HG03196 (cell line): ENCODE measurements at regions not wholly inside any gene's neighbourhood (a gene's known extent, or its start where the extent isn't known, plus 50 kb on each side); places are given as distances from the start of the nearest gene placed in this dataset.

Experiments used
- ATAC-seq: cut with Tn5 transposase; IDR thresholded peaks from one replicate; pipeline ENCODE4 v1.9.1; 2021; ENCODE audit not compliant: unreplicated experiment

DNA sequence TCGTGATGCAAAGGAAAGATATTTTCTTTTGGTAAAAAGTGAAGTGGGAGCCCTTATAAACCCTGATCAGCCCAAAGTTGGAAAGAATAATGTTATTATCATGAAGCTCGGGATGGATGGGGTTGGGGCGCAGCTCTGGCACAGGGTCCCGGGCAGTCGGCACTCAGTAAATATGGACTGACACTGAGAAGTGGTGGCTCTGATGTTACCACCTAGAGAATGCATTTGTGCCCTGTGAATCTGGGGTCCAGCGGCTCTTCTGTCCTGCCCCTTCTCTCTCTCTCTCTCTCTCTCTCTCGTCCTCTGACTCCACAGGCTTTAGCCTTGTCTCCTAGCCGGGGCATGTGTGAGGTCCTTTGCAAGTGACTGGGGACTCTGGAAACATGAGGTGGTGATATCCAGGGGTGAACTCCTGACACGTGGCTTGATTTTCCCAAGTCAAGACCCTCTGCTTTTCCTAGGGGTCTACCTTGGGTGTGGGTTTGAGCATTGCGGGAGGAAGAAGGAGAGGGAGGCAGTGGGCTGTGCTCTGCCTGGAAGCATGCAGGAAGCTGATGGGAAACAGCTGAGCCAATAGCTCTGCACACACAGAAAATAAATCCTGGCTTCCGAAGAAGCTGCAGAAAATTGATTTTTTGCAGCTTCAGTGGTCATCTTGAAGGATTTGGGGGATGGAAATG is 162.7 kb downstream of the MACROH2A1 start:
- no peak for ATAC-seq

DNA sequence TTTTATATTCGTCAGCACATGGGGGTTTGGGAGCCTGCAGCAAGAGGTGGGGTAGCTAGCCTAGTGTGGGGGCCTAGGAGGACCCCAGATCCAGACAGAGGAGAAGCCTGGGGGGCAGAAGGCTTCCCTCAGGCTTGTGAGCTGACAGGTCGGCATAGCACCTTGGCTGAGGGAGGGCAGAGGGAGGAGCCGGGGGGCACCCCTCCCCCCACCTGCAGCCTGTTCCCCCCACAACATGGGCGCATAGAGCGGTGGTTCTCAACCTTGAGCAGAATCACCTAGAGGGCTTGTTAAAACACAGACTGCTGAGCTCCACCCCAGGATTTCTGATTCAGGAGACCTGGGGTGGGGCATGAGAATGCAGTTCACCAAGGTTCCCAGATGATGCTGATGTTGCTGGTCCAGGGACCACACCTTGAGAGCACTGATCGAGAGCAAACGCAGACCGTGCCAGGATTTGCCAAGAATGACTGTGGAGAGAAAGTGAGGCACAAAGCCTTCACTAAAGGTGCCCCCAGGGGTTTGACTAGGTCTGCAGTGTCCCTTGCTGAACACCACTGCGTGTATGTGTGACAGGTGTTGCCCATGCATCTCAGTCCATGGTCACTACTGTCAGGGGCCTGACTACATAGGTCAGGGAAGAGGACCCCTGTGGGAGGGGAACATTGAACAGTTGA is 163.3 kb downstream of the MACROH2A1 start:
- no peak for ATAC-seq

DNA sequence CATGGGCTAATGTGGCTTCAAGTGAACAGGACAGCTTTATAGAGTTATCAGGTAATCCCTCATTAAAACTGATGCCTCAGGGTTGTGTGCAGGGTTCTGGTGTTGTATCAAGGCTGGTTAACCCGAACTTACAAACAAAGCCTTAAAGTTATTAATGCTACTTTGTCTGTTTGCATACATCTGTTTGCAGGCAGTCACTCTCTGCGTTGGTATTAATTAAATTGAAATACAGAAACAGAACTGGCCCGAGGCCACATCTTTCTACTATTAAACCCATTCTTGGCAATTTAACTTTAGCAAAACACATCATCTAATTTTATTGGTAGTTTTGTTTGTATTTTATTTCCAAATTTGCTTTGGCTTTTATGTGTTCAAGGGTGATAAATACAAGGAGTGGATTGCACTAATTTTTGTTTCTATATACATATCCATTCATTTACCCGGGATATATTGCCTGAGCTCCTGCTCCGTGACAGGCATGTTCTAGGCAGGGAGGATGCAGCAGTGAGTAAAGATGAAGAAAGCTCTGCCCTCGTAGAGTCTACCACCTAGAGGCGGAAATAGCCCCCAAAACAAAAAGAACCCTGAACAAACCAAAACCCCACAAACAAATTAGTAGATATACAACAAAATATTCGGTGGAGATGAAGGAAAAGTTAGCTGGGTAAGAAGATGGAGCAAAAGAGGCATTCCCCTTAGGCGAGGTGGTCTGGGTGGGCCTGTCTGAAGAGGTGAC is 164.2 kb downstream of the MACROH2A1 start:
- ATAC-seq, result no peak

DNA sequence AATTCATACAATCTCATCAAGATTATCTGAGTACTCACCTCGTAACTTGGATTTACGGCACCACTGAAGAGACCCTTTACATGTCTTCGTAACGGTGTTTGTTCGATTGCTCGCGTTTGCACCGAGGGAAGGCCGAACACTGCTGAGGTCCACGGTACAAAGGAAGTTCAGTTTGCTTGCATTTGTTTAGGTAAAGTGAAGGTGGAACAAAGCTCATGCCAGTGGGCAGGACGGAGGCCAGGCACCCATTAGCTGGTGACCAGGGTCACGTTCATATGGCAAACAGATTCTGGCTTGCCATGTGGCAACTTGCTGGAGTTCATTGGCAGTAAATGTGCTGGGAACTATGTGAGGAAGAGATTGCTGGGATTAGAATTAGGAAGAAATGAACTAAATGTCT is 164.8 kb downstream of the MACROH2A1 start:
- no peak for ATAC-seq

DNA sequence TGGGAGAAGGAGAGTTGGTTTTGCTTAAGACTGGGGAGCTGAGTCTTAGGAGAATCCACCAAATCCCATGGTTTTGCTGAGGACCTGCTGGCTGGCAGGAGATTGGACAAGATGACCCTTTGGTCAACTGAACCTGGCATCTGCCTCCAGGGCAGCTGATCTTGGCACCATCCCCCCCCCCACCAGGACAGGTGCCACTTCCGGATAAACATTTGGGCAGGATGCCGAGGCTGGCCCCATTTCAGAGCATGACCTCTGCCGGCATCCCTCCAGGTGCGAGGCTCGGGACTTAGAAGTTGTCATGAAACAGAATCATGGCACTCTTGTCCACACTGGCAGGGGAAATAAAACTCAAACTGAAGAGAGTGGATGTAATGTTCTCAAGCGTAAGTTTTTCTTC is 165.6 kb downstream of the MACROH2A1 start:
- ATAC-seq, result no peak

DNA sequence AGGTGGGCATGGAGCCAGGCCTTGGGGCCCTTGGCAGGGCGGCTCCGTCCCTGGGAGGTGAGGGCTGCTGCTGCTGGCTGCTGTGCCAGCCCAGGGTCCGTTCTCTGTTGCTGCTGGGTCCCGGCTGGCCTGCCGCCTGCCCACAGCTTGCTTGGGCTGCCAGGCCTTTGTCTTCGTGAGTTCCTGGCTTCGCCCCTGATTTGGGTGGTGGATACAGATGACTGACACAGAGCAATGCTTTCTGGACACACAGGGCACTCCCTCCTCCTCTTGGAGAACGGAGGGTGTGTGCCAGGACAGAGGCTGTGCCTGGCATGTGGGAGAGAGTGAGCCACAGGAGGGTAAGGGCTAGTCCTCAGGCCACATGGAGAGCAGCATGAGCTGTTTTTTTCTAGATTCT is 166.1 kb downstream of the MACROH2A1 start:
- ATAC-seq, result no peak

DNA sequence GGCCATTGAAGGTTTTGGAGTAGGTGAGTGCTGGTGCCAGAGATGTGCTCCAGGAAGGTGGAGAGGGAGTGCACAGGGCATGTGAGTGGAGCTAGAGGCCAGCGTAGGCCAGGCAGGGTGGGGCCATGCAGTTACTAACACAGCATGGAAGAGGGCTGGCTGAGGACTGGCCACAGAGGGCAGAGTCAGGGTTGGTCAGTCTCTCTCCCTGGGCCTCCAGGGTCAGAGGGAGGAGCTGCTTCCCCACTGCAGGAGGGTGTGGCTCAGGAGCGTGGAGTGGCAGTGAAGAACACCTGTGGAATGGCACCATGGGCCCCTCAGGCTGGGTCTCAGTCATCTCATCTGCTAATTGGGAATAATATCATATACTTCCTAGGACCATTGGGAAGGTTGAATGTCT is 167.7 kb downstream of the MACROH2A1 start:
- no peak for ATAC-seq

DNA sequence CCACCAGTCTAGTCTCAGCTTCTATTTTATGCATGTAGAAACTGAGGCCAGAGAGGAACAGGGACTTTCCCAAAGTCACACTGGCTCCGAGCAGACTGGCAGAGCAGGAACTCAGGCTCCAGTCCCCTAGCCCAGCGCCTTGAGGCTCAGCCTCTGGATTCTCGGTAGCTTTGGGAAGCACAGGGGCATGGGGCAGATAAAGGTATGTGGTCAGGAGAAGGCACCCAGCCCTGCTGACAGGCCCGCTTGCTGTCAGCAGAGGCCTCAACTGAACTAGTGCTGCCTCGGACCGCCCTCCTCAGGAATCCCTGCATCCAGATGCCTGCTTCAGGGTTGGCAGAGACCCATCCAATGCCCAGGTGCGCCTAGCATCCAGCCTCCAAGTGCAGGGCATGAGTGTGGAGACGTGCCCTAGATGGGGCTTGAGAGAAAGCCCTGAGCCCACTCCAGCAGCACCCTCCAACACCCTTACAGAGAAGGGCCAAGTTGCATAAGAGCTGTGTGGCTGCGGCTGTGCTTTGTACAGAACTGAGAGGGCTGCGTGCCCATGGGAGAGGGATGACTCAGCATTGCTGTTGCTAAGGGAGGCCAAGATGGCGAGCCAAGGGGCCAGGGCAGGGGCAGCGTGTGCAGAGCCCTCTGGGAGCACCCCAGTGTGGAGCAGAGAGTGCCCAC is 168.6 kb downstream of the MACROH2A1 start:
- ATAC-seq, result no peak

DNA sequence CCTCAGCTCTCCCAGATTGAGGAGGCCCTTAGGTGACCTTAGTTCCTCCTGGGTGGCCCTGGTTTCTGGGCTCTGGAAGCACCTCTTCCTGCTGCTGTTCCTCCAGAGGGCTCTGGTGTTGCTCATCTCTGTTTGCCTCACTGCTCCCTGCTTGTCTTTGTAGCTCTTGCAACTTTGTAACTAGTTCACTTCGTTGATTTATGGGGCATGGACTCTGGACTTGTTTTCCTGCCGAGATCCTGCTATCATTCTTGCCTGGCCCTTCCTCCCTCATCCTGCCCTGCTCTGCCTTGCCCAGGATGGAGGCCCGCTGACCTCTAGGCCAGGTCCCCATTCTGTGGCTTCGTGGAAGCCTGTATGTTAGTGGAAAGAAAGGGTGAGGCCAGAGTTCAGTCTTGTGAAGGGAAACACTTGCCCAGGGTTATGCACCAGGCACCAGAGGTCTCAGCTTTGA is 169.3 kb downstream of the MACROH2A1 start:
- ATAC-seq, result no peak

DNA sequence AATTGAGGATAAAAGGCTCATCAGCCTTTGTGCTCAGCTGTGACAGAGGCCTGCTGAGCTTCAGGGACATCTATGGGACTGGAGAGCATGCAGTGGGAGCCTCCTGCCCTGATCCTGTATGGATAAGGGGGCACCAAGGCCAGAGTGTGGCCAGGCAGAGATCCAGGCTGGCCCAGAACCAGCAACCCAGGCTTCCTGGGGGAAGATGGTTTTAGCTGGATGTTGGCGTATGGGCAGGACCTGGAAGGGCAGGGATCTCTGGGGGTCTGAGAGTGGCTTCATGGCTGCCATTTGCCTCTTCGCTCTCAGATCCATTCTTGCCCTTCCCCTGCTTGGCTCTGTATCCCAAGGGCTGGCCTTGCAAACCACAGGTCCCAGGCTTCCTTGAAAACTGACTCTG is 169.9 kb downstream of the MACROH2A1 start:
- no peak for ATAC-seq

DNA sequence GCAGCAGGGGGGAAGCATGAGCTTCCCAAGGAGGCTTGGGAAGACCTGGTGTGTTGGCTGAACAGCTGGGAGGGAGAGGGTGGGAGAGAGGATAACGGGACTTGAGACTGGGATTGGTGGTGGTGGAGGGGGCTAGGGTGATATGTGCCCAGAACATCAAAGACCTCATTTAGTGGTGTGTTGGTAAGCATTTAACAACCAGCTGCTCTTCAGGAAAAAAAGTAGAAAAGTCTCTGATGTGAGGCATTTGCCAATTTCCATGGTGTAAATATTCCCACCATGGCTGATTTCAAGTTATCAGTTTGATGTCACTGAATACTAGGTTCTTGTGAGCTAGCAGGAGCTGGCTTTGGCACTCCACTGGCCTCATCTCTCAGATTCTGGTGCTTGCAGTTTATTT is 170.8 kb downstream of the MACROH2A1 start:
- ATAC-seq, result no peak

DNA sequence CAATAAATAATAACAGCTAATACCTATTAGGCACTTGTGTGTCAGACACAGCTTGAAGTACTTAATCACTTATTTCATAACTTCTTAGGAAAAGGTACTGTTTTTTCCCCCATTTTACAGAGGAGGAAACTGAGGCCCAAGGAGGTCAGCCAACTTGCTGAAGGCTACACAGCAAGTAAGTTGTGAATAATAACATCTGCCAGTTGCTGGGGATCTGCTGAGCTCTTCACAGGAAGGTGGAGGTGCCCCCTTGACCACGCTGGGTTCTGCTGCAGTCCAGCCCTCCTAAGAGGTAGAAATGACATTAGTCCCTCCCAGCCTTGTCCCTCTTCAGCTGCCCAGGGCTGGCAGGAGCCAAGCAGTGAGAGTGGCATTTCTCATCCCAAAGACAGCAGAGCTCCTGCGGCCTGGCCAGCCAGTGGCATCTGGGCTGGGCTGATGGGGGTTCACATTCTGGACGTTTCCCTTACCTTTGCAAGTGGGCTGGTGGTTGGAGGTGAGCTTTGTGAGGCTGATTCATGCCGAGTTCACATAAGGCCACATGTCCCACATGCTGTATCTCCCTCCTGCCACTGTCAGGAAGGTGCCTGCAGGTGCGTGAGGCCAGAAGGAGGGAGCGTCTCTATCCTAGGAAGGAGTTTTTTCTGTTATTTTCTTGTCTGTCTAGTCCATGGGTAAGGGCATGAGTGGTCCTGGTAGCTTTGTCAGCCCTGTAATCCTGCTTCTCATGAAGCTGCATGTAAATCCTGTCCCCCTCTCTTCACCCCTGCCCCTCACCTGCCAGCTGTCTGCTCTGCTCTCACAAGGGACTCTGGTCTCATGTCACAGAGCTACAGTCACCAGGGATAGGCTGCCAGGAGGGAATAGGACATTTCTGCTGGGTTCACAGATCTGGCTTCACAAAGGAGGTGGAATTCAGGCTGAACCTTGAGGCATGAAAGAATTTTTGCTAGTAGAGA is 171.7 kb downstream of the MACROH2A1 start:
- ATAC-seq, result no peak

DNA sequence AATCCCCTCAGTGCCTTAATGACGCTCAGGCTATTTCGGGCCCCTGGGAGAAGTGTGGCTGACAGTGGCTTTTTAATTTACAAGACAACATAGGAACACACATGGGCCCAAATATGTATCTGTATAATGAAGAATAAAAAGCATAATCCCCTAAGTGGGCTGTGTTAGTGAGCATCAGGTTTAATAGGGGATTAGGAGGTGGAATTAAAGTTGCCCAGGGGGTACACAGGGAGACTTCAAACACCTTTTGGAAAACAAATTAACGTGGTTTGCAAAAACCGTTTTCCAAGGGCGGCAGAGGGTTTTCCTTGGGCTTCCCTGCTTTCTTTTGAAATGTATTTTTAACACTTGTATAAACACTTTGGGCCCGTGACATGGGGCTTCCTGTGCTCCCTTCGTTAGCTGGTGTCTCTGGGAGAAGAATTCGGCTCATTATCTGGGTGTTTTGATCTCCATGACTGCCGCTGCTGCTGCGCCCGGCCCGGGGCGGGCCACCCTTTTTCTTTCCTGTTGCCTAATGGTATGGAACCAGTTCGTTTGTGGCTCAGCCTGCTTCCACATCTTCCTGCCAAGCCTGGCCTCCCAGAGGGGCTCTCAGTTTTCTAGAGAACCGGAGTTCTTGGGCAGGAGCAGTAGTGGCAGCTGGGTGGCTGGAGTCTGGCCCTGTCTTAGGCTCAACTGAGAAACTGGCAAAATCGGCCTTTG is 173.0 kb downstream of the MACROH2A1 start:
- no peak for ATAC-seq

DNA sequence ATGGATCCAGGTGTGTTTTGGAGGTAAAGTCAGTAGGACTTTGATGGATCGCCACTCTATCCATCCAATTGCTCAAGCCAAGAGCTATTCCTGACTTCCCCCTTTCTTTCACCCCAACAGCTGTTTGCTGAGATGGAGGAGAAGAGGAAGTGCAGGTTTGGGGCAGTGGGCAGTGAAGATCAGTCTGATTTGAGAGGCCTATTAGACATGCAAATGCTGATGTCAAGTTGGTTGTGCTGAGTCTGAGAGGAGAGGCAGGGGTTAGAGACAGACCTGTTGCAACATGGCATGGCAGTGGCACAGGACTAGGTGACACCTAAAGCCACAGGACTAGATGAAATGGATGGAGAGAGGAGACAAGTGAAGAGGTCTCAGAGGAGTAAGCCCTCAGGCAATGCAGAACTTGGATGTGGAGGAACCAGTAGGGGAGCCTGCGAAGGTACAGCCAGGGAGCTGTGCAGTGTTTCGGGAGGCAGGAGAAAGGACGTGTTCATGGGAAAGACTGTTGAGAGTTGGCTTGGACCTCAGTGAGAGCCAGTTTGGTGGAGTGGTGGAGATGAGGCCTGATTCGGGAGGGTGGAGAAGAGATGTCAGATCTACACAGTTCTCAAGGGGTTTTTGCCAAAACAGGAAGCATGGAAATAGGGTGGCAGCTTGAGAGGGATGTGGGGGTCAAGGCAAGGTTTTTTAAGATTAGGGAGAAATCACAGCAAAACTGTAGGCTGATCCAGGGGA is 175.0 kb downstream of the MACROH2A1 start:
- no peak for ATAC-seq

DNA sequence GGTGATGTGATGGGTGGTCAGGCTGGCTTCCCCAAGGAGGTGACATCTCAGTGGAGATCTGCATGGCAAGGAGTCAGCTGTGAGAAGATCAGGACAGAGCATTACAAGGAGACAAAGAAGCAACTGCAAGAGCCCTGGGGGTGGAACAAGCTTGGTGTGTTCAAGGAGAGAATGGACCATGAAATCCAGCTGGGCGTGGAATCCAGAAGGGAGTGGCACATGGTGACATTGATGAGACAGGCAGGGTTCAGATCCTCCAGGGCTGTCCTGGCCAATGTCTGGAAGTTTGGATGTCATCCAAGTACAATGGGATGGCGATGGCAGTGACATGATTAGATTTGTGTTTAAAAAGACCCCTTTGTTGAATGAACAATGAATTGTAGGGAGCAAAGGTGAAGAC is 175.6 kb downstream of the MACROH2A1 start:
- no peak for ATAC-seq

DNA sequence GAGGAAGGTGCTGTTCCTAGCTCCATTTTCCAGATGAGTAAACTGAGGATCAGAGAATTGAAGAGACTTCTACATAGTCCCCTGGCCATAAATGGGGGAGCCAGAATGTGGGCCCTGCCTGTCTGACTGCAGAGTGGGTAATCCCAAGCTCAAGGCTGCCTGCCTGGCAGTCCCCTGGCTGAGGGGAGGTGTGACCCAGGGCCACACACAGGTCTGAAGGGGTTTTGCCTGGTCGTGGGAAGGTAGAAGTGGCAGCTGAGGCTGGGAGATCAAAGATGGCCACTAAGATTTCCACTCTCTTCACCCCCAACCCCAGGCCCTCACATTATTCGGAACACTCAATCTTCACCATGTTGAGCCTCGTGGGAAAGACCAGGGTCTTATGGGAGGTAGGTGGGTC is 176.3 kb downstream of the MACROH2A1 start:
- ATAC-seq, result no peak

DNA sequence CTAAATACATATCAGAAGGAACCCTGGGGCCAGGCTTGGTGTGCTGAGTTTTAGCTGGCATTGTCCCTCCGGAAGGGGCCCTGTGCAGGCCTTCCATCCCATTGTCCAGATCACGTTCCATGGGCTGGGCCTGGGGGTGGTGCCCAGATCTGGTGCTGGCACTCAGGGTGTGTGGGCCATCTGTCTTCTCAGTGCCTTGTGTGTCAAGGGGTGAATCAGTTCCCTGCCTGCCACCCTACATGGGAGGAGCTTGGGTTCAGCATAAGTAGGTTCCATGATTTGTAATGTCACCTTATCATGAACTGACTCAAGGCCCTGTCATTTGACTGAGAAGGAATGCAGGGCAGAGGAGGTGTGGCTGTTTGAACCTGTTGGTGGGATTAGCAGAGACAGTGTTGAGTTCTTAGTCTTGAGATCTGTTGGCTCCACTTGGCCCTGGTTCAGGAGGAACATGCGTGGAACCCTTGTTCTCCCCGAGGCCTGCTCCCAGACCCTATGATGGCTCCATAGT is 176.8 kb downstream of the MACROH2A1 start:
- ATAC-seq, result no peak

DNA sequence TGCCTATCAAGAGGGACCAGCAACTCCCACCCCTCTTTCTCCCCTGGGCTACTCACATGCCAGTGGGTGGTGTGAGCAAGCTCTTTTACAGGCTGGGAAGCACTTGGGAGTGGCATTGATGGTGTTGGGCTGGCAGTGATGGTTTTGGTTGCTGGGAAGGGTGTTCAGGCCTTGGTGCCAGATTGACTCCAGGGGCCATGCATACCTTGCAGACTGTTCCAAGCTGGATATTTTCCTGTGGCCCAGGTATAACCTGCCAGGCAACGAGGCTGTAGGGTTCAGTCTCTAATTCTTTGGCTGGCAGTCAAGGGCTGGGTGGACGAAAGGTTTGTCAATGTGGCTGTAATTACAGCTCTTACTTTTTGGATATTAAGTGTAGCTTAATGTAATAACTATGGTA is 177.3 kb downstream of the MACROH2A1 start:
- ATAC-seq, result no peak

DNA sequence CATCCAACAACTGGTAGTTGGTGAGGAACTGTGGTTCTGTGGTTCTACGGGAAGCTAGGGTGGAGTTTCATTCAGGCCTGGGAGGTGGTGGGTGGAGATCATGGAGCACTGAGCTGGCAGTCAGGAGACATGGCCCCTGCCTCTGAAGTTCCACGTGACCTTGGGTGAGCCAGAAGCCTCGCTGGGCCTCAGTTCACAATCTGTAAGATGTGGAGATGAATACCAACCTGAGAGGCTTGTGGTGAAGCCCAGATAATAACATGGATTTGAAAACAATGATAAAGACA is 177.9 kb downstream of the MACROH2A1 start:
- no peak for ATAC-seq
